OCI-LY7 (cell line): ENCODE measurements at regions not wholly inside any gene's neighbourhood (a gene's known extent, or its start where the extent isn't known, plus 50 kb on each side); places are given as distances from the start of the nearest gene placed in this dataset.
"Not testable (repeated sequence)": the region's sequence is repeated elsewhere in the genome, so short reads cannot be mapped to it uniquely, and the experiment has no call there.

Experiments used
- CTCF ChIP-seq: fragments of 200-600 bp; sonication (generic); conservative IDR thresholded peaks from 2 replicates; pipeline ENCODE4 v1.5.1; 2014; ENCODE audit warnings: mild to moderate bottlenecking, antibody characterized with exemption, low read length, moderate library complexity, mixed read lengths
- EZH2phosphoT487 ChIP-seq: fragments of 200-600 bp; sonication (generic); IDR thresholded peaks from 2 replicates; pipeline ENCODE4 v1.6.1; 2018; ENCODE audit warnings: low read depth, borderline replicate concordance, mild to moderate bottlenecking, mixed run types, antibody characterized with exemption, low read length, moderate library complexity, mixed read lengths

DNA sequence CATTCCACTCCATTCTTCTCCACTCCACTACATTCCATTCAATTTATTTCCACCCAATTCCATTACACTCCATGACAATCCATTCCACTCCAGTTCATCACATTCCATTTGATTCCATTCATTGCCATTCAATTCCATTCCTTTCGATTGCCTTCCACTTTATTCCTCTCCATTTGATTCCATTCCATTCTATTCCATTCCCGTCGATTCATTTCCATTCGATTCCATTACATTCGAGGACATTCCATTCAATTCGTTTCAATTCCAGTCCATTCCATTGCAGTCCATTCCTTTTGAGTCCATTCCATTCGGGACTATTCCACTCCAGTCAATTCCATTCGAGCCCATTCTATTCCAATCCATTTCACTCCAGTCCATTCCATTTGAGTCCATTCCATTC is 2577.8 kb upstream of the TPTE start:
- TF ChIP-seq CTCF, EZH2phosphoT487: not testable (repeated sequence)
